HG02981 (cell line): ENCODE measurements at regions not wholly inside any gene's neighbourhood (a gene's known extent, or its start where the extent isn't known, plus 50 kb on each side); places are given as distances from the start of the nearest gene placed in this dataset.
"Not testable (repeated sequence)": the region's sequence is repeated elsewhere in the genome, so short reads cannot be mapped to it uniquely, and the experiment has no call there.

ENCODE experiments used
- ATAC-seq: cut with Tn5 transposase; IDR thresholded peaks from one replicate; pipeline ENCODE4 v1.9.1; 2021; ENCODE audit warnings: mild to moderate bottlenecking, moderate library complexity; ENCODE audit not compliant: unreplicated experiment

DNA sequence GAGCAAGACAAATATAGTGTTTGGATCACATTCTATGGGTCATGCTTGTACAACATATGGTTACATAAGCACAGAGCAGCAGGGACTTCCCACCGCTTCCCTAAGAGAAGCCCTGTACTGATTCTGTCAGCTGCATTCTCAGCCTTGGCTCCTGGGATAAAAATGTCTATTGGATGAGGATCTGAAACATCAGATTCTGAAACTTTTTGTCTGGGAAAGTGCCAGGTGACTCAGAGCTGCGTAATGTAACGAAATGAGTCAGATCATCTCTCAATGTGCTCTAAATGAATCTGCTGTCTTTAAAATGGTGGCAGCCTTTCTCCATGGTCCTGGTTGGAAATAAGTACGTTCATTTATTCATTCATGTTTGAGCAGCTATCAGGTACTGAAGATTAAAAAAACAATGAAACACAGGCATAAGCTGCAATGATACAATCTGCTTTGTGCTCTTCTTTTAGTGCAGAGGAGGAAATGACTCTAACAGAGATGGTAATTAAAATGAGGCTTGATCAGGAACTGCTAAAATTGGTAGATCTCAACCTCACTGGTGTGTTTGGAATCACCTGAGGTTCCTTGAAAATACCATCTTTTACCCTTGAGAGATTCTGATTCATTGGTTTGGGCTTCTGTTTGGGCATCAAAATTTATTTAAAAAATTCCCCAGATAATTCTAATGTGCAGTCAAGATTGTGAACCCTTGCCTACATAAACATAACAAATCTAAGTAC is 99.1 kb upstream of the NAP1L1 start:
- peak; percentile 86 for ATAC-seq

- no peak for ATAC-seq
These were observed 96.2 kb upstream of the NAP1L1 start for GRCh38 chr12:76180401-76181277.

- no peak for ATAC-seq
These were observed 94.0 kb upstream of the NAP1L1 start for GRCh38 chr12:76178452-76178851.

DNA sequence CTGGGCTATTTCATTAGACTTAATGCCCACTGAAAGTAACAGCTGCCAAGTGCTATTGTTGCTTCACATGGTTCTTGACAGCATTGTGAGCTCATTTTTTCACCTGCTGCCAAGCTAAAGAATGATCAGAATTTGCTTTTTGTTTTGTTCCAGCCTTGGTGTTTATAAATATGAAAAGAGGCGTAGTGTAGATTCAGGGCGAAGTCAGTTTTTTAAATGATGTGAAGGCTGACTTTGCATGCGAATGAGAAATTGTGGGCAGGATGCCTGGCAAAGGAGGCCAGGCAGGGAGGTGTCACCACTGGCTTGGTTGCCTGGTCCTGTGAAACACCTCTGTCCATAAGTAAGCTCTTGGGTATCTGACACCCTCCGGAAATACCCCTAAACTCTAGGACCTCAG is 93.3 kb upstream of the NAP1L1 start:
- no peak for ATAC-seq

GRCh38 chr12:76176940-76177339 is 92.5 kb upstream of the NAP1L1 start:
- no peak for ATAC-seq

DNA sequence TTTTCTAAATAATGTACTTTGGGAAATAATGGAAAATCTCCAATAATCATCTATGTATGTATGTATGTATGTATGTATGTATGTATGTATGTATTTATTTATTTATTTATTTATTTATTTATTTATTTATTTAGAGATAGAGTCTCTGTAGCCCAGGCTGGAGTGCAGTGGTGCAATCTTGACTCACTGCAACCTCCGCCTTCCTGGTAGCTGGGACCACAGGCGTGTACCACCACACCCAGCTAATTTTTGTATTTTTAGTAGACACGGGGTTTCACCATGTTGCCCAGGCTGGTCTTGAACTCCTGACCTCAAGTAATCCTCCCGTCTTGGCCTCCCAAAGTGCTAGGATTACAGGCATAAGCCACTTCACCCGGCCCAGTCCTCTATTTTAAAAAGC is 91.5 kb upstream of the NAP1L1 start:
- ATAC-seq = not testable (repeated sequence)

- ATAC-seq = no peak
These were observed 89.3 kb upstream of the NAP1L1 start for GRCh38 chr12:76173756-76174155.

DNA sequence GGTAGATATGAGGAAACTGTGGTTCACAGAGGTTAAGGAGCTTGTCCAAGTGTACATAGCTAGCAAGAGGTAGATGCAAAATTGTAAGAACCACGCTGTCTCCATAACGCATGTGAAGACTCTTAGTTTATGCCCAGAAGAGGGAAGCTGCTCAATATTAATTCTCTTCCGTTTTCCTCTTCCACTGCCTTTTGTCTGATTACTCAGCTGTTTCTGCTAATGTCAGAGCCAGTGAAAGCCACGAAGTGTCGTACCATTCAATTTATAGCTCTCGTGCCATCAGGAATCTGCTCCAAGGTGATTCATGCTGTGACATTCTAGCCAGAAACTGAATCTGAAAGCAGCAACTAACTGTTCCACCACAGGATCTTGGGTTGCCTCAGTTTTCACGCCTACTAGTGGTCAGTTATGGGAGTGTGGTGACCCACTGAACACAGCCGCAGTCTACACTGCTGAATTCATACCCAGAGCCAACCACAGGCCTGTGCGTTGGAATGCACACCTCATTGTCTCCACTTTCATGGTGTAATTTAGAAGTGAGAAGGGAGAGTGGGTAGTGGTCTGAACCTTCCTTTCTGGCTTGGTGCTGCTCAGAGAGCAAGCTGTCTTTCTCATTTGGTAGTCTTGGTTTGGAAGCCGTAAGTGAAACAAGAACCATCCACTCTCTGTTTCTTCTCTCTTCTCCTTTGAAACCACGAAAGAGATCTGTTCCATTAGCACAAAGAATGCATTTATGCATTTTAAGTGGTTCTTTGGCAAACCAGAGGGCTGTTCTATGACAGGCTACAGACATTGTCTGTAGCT is 74.2 kb upstream of the NAP1L1 start:
- ATAC-seq = peak; percentile 94

DNA sequence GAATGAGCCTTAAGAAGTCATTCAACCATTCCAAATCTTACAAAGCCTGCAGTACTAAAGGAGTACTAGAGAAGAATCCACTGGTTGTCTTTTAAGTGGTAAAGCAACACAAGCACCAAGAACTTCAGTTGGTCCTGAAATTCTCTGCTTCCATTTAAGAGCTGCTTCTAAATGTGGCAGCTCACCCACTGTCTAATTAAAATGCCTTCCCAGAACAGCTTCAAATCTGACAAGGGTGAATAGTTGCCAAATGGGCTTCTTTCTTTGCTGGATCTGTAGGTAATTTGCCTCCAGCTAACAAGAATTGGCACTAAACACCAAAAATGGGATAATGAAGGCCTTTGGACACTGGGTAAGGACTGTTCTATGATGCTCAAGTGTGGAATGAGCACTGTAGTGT is 72.2 kb upstream of the NAP1L1 start:
- no peak for ATAC-seq

- ATAC-seq = no peak
These were observed 71.8 kb upstream of the NAP1L1 start for GRCh38 chr12:76156314-76156713.

DNA sequence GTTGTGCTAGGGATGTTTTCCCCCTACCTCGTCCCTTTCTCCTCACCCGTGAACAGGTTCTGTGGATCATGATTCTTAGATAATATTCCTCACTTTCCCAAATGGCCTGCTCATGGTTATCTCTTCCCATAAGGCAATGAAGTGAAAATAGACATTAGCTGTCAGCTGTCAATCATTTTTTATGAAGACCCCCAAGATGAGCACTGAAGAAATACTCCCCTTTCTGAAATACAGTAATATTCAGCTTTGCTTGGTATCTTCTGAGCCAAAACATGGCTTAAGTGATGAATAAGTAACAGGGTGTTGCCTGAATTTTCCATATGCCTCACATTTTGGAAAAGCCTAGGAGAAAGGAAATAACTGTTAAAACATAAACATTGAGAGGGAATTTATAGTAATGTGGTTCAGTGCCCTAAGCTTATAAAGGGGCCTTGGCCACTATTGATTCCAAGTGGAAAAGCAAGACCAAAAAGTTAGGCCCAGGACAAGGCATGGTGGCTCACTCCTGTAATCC is 70.7 kb upstream of the NAP1L1 start:
- no peak for ATAC-seq

DNA sequence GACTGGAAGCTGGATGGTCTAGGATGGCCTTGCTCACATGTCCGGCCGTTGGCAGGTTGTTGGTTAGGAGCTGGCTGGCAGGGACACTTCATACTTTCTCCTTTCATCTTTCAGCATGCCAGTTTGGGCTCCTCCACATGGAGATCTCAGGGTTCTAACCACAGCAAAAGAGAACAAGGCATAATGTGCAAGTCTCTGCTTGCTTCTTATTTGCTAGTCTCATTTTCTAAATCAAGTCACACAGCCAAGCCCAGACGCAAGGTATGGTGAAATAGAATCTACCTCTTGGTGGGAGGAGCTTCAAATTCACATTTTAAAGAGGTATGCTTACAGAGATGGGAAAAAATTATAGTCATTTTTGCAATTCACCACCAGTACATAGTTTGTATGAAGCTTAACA is 69.1 kb upstream of the NAP1L1 start:
- no peak for ATAC-seq

DNA sequence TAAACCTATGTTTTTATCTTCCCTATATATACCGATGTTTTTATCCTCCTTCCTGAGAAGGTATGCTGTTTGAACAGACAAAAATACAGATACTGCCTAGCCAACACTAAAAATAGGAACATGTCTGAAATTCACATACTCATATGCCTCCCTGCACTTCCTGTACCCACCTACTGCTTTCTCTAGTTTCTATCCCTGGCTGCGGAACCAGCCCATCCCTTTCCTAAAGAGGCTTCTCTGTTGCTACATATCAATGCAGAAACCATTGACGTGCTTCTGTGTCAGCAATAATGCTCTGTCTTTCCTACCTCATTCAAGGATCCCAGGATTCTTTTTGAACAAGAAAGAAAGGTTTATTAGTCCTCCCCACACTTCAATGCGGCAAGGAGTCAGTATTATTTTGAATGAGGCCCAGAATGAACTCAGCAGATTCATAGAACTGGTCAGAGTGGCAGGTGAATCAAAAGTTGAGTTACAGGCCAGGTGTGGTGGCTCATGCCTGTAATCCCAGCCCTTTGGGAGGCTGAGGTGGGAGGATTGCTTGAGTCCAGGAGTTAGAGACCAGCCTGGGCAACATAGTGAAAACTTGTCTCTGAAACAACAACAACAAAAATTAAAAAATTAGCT is 67.8 kb upstream of the NAP1L1 start:
- peak; percentile 81 for ATAC-seq

- no peak for ATAC-seq
These were observed 59.7 kb upstream of the NAP1L1 start for GRCh38 chr12:76144245-76144549.

DNA sequence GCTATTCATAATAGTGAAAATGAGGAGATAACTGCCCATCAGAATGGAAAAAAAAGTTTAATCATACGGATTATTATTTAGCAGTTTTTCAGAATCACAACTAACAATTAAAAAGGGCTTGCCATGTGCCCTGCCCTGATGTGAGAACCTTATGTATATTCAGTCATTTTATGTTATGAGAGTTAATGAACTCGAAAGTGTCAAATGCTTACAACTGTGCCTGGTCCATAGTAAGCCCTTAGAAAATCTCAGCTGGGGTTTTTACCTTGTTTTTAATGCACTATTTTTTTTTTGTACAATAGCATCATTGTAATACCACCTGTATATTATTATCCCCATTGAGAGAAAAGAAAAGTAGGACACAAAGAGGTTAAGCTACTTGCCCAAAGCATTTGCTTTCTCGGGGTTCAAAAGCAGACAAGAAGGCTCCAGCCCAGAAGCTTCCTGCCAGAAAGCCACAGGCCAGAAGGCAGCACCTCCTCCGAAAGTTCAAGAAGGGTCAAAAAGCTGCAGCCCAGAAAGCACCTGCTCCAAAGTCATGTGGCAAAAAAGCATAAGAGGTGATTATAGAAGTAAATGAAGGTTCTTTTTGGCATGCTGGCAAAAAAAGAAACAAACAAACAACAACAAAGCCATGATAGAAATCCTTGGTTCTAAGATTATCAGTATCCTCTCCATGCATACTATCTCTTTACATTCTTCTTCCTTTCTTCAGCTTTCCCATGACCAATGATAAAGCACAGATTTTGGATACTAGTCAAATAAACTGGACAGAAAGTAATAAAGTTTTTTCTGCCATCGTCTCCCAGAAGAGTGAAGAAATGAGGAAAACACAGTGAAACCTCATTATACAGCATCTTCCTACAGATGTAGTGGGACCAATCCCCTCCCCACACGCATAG is 59.1 kb upstream of the NAP1L1 start:
- peak; percentile 95 for ATAC-seq

- ATAC-seq = no peak
These were observed 57.8 kb upstream of the NAP1L1 start for GRCh38 chr12:76142305-76142704.

- ATAC-seq = no peak
These were observed 54.2 kb upstream of the NAP1L1 start for GRCh38 chr12:76138656-76139055.

DNA sequence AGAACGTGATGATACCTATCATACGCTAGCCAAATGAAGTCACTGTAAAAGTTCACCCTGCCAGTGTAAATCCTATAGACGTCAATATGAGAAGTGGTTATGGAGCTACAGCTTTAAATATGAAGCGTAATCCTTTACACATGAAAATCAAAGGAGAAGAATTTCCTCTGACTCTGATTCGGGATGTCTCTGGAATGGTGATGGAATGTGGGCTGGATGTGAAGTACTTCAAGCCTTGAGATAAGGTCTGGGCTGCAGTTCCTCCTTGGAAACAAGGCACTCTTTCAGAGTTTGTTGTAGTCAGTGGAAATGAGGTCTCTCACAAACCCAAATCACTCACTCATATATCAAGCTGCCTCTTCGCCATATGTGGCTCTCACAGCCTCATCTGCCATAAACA is 53.1 kb upstream of the NAP1L1 start:
- no peak for ATAC-seq

DNA sequence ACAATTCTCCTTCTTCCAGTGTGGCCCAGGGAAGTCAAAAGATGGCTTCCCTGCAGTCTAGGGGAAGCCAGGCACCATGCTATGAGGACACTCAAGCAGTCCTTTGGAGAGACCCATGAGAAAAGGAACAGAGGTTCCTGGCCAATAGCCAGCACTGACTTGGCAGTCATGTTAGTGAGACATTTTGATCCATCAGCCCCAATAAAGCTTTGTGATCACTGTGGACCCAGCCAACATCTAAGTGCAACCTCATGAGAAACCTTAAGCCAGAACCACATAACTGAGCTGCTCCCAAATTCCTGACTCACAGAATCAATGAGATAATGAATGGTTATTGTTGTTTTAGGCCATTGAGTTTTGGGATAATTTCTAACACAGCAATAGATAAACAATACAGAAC is 51.0 kb upstream of the NAP1L1 start:
- ATAC-seq = no peak
